CD8-positive, alpha-beta memory T cell (primary cell): ENCODE measurements at regions not wholly inside any gene's neighbourhood (a gene's known extent, or its start where the extent isn't known, plus 50 kb on each side); places are given as distances from the start of the nearest gene placed in this dataset.

Source experiments
- CTCF ChIA-PET: fragments of 350-600 bp; sonication (Branson Sonifier 250); formaldehyde crosslinking; loops from one replicate; lab custom pipeline; 2021; ENCODE audit warnings: antibody characterized with exemption; lab: Charles Lee
- POLR2A ChIA-PET: fragments of 350-600 bp; sonication (Branson Sonifier 250); formaldehyde crosslinking; loops from one replicate; lab custom pipeline; 2021; ENCODE audit warnings: antibody characterized with exemption; lab: Charles Lee
- DNase-seq, 5 donors: peaks; one replicate each; pipeline versions ENCODE4 v3.0.0 to v3.0.0-alpha.2; 2020 to 2022; ENCODE audit warnings: mixed read lengths in 1 of 5
- H3K27ac ChIP-seq: one replicate; pipeline ENCODE4 v1.7.0; 2013; ENCODE audit warnings: low read depth, mild to moderate bottlenecking, low read length, moderate library complexity
- H3K27me3 ChIP-seq: 2 replicates; pipeline ENCODE4 v1.7.0; 2013; ENCODE audit warnings: low read length, mild to moderate bottlenecking; ENCODE audit not compliant: insufficient read depth, poor library complexity, severe bottlenecking
- H3K36me3 ChIP-seq: 2 replicates; pipeline ENCODE4 v1.7.0; 2013; ENCODE audit warnings: mild to moderate bottlenecking, low read length, moderate library complexity; ENCODE audit not compliant: insufficient read depth
- H3K4me1 ChIP-seq: 2 replicates; pipeline ENCODE4 v1.7.0; 2013; ENCODE audit warnings: mild to moderate bottlenecking, low read length, moderate library complexity; ENCODE audit not compliant: insufficient read depth
- H3K4me3 ChIP-seq: 2 replicates; pipeline ENCODE4 v1.7.0; 2013; ENCODE audit warnings: mild to moderate bottlenecking, low read length
- H3K9me3 ChIP-seq: 2 replicates; pipeline ENCODE4 v1.7.0; 2013; ENCODE audit warnings: mild to moderate bottlenecking, low read length
- H3K27ac Mint-ChIP-seq, 8 donors: one replicate each; pipeline ENCODE4 v1.8.0; 2020 to 2021; ENCODE audit warnings: mixed read lengths in 8 of 8, mild to moderate bottlenecking in 6 of 8, inconsistent platforms in 3 of 8, moderate library complexity in 3 of 8
- H3K27me3 Mint-ChIP-seq, 2 donors: one replicate each; pipeline ENCODE4 v1.8.0; 2020 to 2021; ENCODE audit warnings: mixed read lengths in 2 of 2, mild to moderate bottlenecking in 1 of 2, moderate library complexity in 1 of 2
- H3K36me3 Mint-ChIP-seq, 3 donors: one replicate each; pipeline ENCODE4 v1.8.0; 2020 to 2021; ENCODE audit warnings: mixed read lengths in 3 of 3, inconsistent platforms in 1 of 3, mild to moderate bottlenecking in 1 of 3
- H3K4me1 Mint-ChIP-seq, 3 donors: one replicate each; pipeline ENCODE4 v1.8.0; 2020 to 2021; ENCODE audit warnings: mixed read lengths in 3 of 3, inconsistent platforms in 1 of 3, mild to moderate bottlenecking in 1 of 3
- H3K4me3 Mint-ChIP-seq, 7 donors: one replicate each; pipeline ENCODE4 v1.8.0; 2020 to 2021; ENCODE audit warnings: mixed read lengths in 7 of 7, mild to moderate bottlenecking in 6 of 7, moderate library complexity in 4 of 7, inconsistent platforms in 2 of 7
- H3K9me3 Mint-ChIP-seq, 5 donors: one replicate each; pipeline ENCODE4 v1.8.0; 2020 to 2022; ENCODE audit warnings: mixed read lengths in 5 of 5, mild to moderate bottlenecking in 3 of 5, moderate library complexity in 2 of 5, inconsistent platforms in 1 of 5

DNA sequence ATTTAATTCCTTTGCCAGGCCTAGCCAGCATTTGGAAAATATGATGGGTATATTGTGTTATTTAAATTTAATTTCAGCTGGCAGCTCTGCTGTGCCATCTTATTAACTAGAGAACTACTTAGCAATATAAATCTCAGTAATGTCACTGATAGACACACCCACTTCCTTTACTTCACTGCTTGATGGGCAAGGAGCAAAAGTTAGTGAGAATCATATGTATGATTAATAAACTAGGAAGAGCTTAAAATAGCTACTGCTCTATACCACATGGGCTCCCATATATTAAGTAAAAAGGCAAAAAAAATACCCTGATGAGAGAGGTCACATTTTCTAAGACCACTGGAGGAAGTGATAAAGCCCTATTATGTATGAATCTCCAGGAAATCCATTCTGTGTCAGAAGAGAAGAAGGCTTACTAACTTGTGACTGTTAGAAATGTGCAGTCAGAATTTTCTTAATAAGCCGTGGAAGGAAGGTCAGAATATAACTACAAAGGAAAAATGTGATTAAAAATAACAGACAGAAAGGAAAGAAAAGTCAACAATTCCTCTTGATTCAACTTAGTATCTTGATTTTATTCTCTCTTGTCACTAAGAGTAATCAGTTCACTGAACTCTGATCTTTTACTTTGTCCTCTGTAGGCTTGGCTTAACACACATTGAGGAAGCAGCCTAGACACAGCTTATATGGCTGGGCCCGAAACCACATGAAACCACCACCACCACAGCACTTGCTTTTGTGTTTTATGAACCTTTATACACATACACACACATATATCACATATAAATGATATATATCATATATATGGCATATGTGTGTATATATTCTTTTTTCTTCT lies 1233.9 kb upstream of the ALCAM start:
- Histone ChIP-seq H3K9me3 (no peaks in the 10 kb centered on the region), H3K4me3 (no peak overlapping the region), H3K36me3 (no peaks in the 10 kb centered on the region), H3K4me1 (no peaks in the 10 kb centered on the region), H3K27ac (no peak overlapping the region), H3K27me3 (no peaks in the 10 kb centered on the region)
- Mint-ChIP-seq H3K36me3 (no peaks in the 10 kb centered on the region), H3K4me1 (no peaks in the 10 kb centered on the region), H3K9me3 (peaks cover 0 to 12% (median 5%) of the 10 kb centered on the region in 5 donors), H3K27me3 (no peaks in the 10 kb centered on the region), H3K4me3 (no peak overlapping the region), H3K27ac (no peak overlapping the region)
- no peak for DNase-seq
- ChIA-PET CTCF (no interaction called here), POLR2A (no interaction called here)

DNA sequence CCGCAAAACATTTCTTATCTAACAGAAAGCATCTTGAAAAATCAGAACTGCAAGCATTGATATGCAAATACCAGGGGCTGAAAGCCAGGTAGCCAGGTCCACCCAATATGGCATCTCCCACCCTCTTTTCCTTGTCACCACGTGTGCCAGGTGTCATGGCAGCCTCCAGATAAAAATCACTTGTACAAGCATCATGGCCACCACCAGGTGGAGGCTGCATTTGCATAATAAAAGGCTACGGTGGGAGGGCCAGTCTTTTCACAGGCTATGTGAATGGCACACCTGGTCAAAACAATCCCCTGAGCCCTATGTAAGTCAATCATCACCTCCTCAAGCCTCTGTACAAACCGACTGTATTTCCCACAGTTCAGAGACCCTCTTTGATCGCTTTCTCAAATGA lies 1233.1 kb upstream of the ALCAM start:
- POLR2A ChIA-PET, result no interaction called here
- no peak for DNase-seq
- Mint-ChIP-seq H3K36me3 (no peaks in the 10 kb centered on the region), H3K4me1 (no peaks in the 10 kb centered on the region), H3K9me3 (peaks cover 0 to 18% (median 5%) of the 10 kb centered on the region in 5 donors), H3K4me3 (no peak overlapping the region), H3K27me3 (no peaks in the 10 kb centered on the region), H3K27ac (no peak overlapping the region)
- CTCF ChIA-PET, result no interaction called here
- H3K27me3 ChIP-seq, result no peaks in the 10 kb centered on the region
- H3K27ac ChIP-seq, result no peak overlapping the region
- H3K9me3 ChIP-seq, result no peaks in the 10 kb centered on the region
- no peak overlapping the region for H3K4me3 ChIP-seq
- H3K4me1 ChIP-seq, result no peaks in the 10 kb centered on the region
- H3K36me3 ChIP-seq, result no peaks in the 10 kb centered on the region

DNA sequence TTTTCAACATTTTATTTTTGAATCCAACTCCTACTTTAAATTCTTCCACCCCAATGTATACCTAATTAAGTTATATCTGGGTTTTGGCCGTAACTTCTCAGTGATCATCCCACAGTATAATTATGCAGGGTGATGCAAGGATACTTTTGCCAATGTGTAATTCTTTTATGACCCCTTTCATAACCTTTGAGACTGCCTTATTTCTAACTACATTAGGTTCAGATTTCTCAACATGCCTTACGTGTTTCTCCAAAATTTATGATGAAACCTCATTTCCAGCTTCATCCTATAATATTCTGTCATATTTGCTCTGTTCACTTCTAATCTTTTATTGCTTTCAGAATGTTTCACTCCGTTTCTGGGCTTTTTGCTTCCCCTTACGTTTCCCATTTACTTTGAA lies 1229.6 kb upstream of the ALCAM start:
- ChIA-PET POLR2A (no interaction called here), CTCF (no interaction called here)
- DNase-seq, result no peak
- Histone ChIP-seq H3K27me3 (no peaks in the 10 kb centered on the region), H3K4me1 (no peaks in the 10 kb centered on the region), H3K4me3 (no peak overlapping the region), H3K36me3 (no peaks in the 10 kb centered on the region), H3K9me3 (no peaks in the 10 kb centered on the region), H3K27ac (no peak overlapping the region)
- H3K4me3 Mint-ChIP-seq, result no peak overlapping the region
- H3K4me1 Mint-ChIP-seq, result no peaks in the 10 kb centered on the region
- peaks cover 0 to 11% (median 0%) of the 10 kb centered on the region in 5 donors for H3K9me3 Mint-ChIP-seq
- no peaks in the 10 kb centered on the region for H3K27me3 Mint-ChIP-seq
- no peaks in the 10 kb centered on the region for H3K36me3 Mint-ChIP-seq
- no peak overlapping the region for H3K27ac Mint-ChIP-seq

DNA sequence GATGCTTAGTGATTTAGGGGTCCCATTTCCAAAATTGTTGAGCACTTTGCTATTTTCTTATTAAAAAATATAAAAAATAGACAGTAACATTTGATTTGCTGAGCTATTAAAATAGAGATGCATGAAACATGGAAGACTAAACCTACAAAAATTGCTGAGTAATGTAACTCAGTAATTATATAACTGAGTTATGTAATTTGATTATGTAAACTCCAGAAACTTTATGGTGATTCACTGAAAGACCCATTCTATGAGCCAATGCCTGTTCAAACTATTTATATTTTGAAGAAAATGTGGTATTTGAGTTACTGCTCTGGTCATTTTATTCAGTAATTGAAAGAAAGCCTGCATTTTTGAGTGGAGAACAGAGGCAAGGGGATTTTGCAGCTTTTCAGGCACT lies 1221.5 kb upstream of the ALCAM start:
- Histone ChIP-seq H3K27ac (no peak overlapping the region), H3K36me3 (no peaks in the 10 kb centered on the region), H3K9me3 (no peaks in the 10 kb centered on the region), H3K4me3 (no peak overlapping the region), H3K27me3 (no peaks in the 10 kb centered on the region), H3K4me1 (no peaks in the 10 kb centered on the region)
- CTCF ChIA-PET, result no interaction called here
- no peak overlapping the region for H3K27ac Mint-ChIP-seq
- H3K27me3 Mint-ChIP-seq, result no peaks in the 10 kb centered on the region
- H3K4me1 Mint-ChIP-seq, result no peaks in the 10 kb centered on the region
- POLR2A ChIA-PET, result no interaction called here
- H3K36me3 Mint-ChIP-seq, result no peaks in the 10 kb centered on the region
- peaks cover 0 to 2% (median 0%) of the 10 kb centered on the region in 5 donors for H3K9me3 Mint-ChIP-seq
- H3K4me3 Mint-ChIP-seq, result no peak overlapping the region
- no peak for DNase-seq

DNA sequence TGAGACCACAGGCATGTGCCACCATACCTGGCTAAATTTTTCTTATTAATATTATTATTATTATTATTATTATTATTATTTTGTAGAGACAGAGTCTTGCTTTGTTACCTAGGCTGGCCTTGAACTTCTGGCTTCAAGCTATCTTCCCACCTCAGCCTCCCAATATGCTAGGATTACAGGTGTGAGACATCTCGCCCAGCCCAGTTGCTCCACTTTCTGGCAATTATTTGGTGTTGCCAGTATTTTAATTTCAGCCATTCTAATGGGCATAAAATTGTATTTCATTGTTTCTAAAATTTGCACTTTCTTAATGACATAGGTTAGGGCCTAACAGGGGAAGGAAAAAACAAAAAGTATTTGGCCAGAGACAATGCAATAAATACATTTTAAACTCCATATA lies 1217.6 kb upstream of the ALCAM start:
- peaks cover 0 to 2% (median 0%) of the 10 kb centered on the region in 5 donors for H3K9me3 Mint-ChIP-seq
- H3K27ac ChIP-seq, result no peak overlapping the region
- no peaks in the 10 kb centered on the region for H3K27me3 ChIP-seq
- H3K4me3 ChIP-seq, result no peak overlapping the region
- POLR2A ChIA-PET, result no interaction called here
- CTCF ChIA-PET, result no interaction called here
- H3K9me3 ChIP-seq, result no peaks in the 10 kb centered on the region
- no peaks in the 10 kb centered on the region for H3K4me1 Mint-ChIP-seq
- no peak overlapping the region for H3K27ac Mint-ChIP-seq
- H3K27me3 Mint-ChIP-seq, result no peaks in the 10 kb centered on the region
- no peak overlapping the region for H3K4me3 Mint-ChIP-seq
- no peaks in the 10 kb centered on the region for H3K4me1 ChIP-seq
- no peaks in the 10 kb centered on the region for H3K36me3 Mint-ChIP-seq
- no peaks in the 10 kb centered on the region for H3K36me3 ChIP-seq
- no peak for DNase-seq

DNA sequence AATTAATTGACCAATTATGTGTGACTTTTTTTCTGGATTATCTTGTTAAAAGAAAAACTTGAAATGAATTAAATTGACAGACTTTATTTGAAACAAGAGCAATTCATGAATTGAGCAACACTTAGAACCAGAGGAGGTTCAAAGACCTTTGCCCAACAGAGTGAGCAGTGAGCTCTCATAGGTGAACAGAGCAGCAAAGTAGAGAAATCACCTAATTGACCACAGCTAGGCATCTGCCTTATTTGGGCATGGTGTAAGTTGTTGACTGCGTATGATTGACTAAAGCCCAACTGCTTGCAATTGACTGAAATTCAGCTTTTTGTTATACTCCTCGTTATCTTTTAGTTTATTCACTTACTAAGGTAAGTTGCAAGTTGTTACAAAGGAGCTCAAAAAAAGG lies 1216.0 kb upstream of the ALCAM start:
- no peaks in the 10 kb centered on the region for H3K4me1 Mint-ChIP-seq
- no peaks in the 10 kb centered on the region for H3K4me1 ChIP-seq
- CTCF ChIA-PET, result no interaction called here
- peaks cover 0 to 2% (median 0%) of the 10 kb centered on the region in 5 donors for H3K9me3 Mint-ChIP-seq
- no peaks in the 10 kb centered on the region for H3K27me3 ChIP-seq
- no peak overlapping the region for H3K4me3 ChIP-seq
- no peaks in the 10 kb centered on the region for H3K36me3 ChIP-seq
- POLR2A ChIA-PET, result no interaction called here
- H3K27ac ChIP-seq, result no peak overlapping the region
- no peaks in the 10 kb centered on the region for H3K9me3 ChIP-seq
- no peak overlapping the region for H3K27ac Mint-ChIP-seq
- no peaks in the 10 kb centered on the region for H3K36me3 Mint-ChIP-seq
- H3K4me3 Mint-ChIP-seq, result no peak overlapping the region
- no peaks in the 10 kb centered on the region for H3K27me3 Mint-ChIP-seq
- no peak for DNase-seq

DNA sequence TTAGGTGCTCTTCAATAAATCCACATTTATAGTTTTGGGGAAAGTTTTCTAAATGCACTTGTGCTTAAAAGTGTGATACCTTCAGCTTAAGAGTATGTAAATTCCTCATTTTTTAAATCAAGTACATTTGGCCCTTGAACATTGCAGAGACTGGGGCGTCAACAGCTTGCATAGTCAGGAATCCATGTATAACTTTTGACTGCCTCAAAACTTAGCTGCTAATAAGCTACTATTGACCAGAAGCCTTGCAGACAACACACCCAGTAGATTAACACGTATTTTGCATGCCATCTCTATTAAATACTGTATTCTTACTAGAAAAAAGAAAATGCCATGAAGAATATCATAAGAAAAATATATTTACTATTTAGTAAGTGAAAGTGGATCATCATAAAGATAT lies 1211.8 kb upstream of the ALCAM start:
- no peak overlapping the region for H3K27ac Mint-ChIP-seq
- POLR2A ChIA-PET, result no interaction called here
- Histone ChIP-seq H3K9me3 (no peaks in the 10 kb centered on the region), H3K27ac (no peak overlapping the region), H3K4me3 (no peak overlapping the region), H3K27me3 (no peaks in the 10 kb centered on the region), H3K4me1 (no peaks in the 10 kb centered on the region), H3K36me3 (no peaks in the 10 kb centered on the region)
- no peak for DNase-seq
- H3K36me3 Mint-ChIP-seq, result no peaks in the 10 kb centered on the region
- no peaks in the 10 kb centered on the region for H3K4me1 Mint-ChIP-seq
- peaks cover 0 to 1% of the 10 kb centered on the region in 2 donors for H3K27me3 Mint-ChIP-seq
- H3K9me3 Mint-ChIP-seq, result peaks cover 0 to 5% (median 0%) of the 10 kb centered on the region in 5 donors
- CTCF ChIA-PET, result no interaction called here
- no peak overlapping the region for H3K4me3 Mint-ChIP-seq

DNA sequence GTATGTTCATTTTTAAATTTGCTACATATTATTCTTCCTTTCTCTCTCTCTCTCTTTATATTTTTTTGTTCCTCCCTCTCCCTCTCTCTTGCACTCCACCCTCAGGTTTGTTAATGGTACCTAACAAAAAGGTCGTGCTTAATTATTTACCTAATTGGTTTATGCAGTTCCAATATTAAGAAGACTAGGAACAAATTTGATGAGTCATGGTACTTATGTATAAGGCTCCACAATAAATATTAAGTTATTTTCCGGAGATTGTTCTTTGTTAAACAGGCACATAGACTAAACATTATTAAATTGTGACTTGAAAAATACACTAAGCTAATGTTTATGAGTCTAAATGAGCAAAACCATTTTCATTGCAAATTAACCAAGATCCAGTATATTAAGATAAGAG lies 1200.8 kb upstream of the ALCAM start:
- H3K4me1 Mint-ChIP-seq, result no peaks in the 10 kb centered on the region
- ChIA-PET POLR2A (no interaction called here), CTCF (no interaction called here)
- no peaks in the 10 kb centered on the region for H3K36me3 ChIP-seq
- no peaks in the 10 kb centered on the region for H3K27me3 ChIP-seq
- H3K4me3 Mint-ChIP-seq, result no peak overlapping the region
- no peak overlapping the region for H3K4me3 ChIP-seq
- H3K27ac ChIP-seq, result no peak overlapping the region
- no peak for DNase-seq
- no peaks in the 10 kb centered on the region for H3K9me3 ChIP-seq
- H3K9me3 Mint-ChIP-seq, result peaks cover 3 to 10% (median 7%) of the 10 kb centered on the region in 5 donors
- H3K4me1 ChIP-seq, result no peaks in the 10 kb centered on the region
- no peaks in the 10 kb centered on the region for H3K27me3 Mint-ChIP-seq
- H3K36me3 Mint-ChIP-seq, result no peaks in the 10 kb centered on the region
- H3K27ac Mint-ChIP-seq, result no peak overlapping the region
